Muscle layer of colon (tissue), 2 donors: ENCODE measurements at regions not wholly inside any gene's neighbourhood (a gene's known extent, or its start where the extent isn't known, plus 50 kb on each side); places are given as distances from the start of the nearest gene placed in this dataset.

Source experiments
- H3K27ac ChIP-seq: one replicate; pipeline ENCODE4 v1.7.0; 2013; ENCODE audit warnings: low read depth, mild to moderate bottlenecking, low read length, moderate library complexity
- H3K27me3 ChIP-seq, 2 donors: one replicate each; pipeline ENCODE4 v1.7.0; 2013; ENCODE audit warnings: low read length in 2 of 2, mild to moderate bottlenecking in 2 of 2; ENCODE audit not compliant: insufficient read depth in 2 of 2, control insufficient read depth in 1 of 2
- H3K36me3 ChIP-seq: one replicate; pipeline ENCODE4 v1.7.0; 2013; ENCODE audit warnings: mild to moderate bottlenecking, low read length; ENCODE audit not compliant: insufficient read depth
- H3K4me1 ChIP-seq: one replicate; pipeline ENCODE4 v1.7.0; 2013; ENCODE audit warnings: mild to moderate bottlenecking, low read length; ENCODE audit not compliant: insufficient read depth
- H3K4me3 ChIP-seq, 2 donors: one replicate each; pipeline ENCODE4 v1.7.0; 2013; ENCODE audit warnings: low read length in 2 of 2, low read depth in 1 of 2, mild to moderate bottlenecking in 1 of 2, moderate library complexity in 1 of 2
- H3K9ac ChIP-seq: one replicate; pipeline ENCODE4 v1.7.0; 2013; ENCODE audit warnings: low read length
- H3K9me3 ChIP-seq: one replicate; pipeline ENCODE4 v1.7.0; 2013; ENCODE audit warnings: mild to moderate bottlenecking, low read length
- donor health status: abdominal sarcoma.
- donor health status: Adenocarcinoma of cecum.

DNA sequence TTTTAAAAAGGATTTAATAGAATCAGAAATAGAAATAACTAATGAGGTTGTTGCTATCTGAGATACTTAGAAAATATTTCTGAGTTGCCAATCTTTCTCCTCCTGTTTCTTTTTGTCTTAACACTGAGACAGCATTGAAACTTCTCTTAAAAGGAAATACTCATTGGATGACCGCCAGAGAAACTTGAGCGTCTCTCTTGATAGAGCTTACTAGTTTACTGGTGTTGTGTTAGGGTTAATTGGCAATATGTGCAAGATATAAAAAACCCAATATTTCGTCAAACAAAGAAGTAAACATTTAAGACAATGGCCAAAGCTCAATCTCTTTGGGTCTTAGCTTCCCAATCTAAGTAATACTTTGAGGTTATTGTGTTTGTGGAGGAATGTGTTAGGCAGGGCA is 176.4 kb upstream of the CHD1 start:
- no peaks in the 10 kb centered on the region for H3K9me3 ChIP-seq
- H3K36me3 ChIP-seq: no peaks in the 10 kb centered on the region
- no peak overlapping the region for H3K27ac ChIP-seq
- no peaks in the 10 kb centered on the region for H3K27me3 ChIP-seq
- no peaks in the 10 kb centered on the region for H3K4me1 ChIP-seq
- H3K9ac ChIP-seq: no peak overlapping the region
- no peak overlapping the region for H3K4me3 ChIP-seq

- H3K27me3 ChIP-seq: no peaks in the 10 kb centered on the region
- H3K9ac ChIP-seq: no peak overlapping the region
- no peak overlapping the region for H3K4me3 ChIP-seq
- no peaks in the 10 kb centered on the region for H3K9me3 ChIP-seq
- no peaks in the 10 kb centered on the region for H3K36me3 ChIP-seq
- H3K4me1 ChIP-seq: no peaks in the 10 kb centered on the region
- H3K27ac ChIP-seq: no peak overlapping the region
These were observed 175.8 kb upstream of the CHD1 start for GRCh38 chr5:99104538-99105132.

GRCh38 chr5:99102073-99102697 is 173.4 kb upstream of the CHD1 start:
- no peaks in the 10 kb centered on the region for H3K36me3 ChIP-seq
- no peaks in the 10 kb centered on the region for H3K9me3 ChIP-seq
- no peak overlapping the region for H3K9ac ChIP-seq
- no peak overlapping the region for H3K4me3 ChIP-seq
- H3K27ac ChIP-seq: no peak overlapping the region
- no peaks in the 10 kb centered on the region for H3K27me3 ChIP-seq
- no peaks in the 10 kb centered on the region for H3K4me1 ChIP-seq

- Histone ChIP-seq H3K36me3 (no peaks in the 10 kb centered on the region), H3K27ac (no peak overlapping the region), H3K27me3 (no peaks in the 10 kb centered on the region), H3K9me3 (no peaks in the 10 kb centered on the region), H3K9ac (no peak overlapping the region), H3K4me3 (no peak overlapping the region), H3K4me1 (no peaks in the 10 kb centered on the region)
These were observed 170.9 kb upstream of the CHD1 start for GRCh38 chr5:99099691-99100090.

- Histone ChIP-seq H3K4me1 (no peaks in the 10 kb centered on the region), H3K27ac (no peak overlapping the region), H3K9me3 (no peaks in the 10 kb centered on the region), H3K4me3 (no peak overlapping the region), H3K27me3 (no peaks in the 10 kb centered on the region), H3K36me3 (no peaks in the 10 kb centered on the region), H3K9ac (no peak overlapping the region)
These were observed 161.2 kb upstream of the CHD1 start for GRCh38 chr5:99089822-99090549.

- Histone ChIP-seq H3K4me3 (no peak overlapping the region), H3K27me3 (no peaks in the 10 kb centered on the region), H3K9ac (no peak overlapping the region), H3K36me3 (no peaks in the 10 kb centered on the region), H3K4me1 (no peaks in the 10 kb centered on the region), H3K27ac (no peak overlapping the region), H3K9me3 (no peaks in the 10 kb centered on the region)
These were observed 159.5 kb upstream of the CHD1 start for GRCh38 chr5:99088309-99088708.

- no peaks in the 10 kb centered on the region for H3K36me3 ChIP-seq
- H3K4me3 ChIP-seq: no peak overlapping the region
- no peaks in the 10 kb centered on the region for H3K27me3 ChIP-seq
- H3K4me1 ChIP-seq: no peaks in the 10 kb centered on the region
- no peaks in the 10 kb centered on the region for H3K9me3 ChIP-seq
- H3K9ac ChIP-seq: no peak overlapping the region
- H3K27ac ChIP-seq: no peak overlapping the region
These were observed 154.4 kb upstream of the CHD1 start for GRCh38 chr5:99083197-99083596.

DNA sequence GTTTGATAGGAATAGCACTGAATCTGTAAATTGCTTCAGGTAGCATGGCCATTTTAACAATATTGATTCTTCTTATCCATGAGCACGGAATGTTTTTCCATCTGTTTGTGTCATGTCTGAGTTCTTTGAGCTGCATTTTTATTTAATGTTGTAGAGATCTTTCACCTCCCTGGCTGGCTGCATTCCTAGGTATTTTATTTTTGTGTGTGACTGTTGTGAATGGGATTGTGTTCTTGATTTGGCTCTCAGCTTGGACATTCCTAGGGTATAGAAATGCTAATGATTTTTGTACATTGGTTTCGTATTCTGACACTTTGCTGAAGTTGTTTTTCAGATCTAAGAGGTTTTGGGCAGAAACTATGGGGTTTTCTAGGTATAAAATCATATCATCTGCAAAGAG is 152.9 kb upstream of the CHD1 start:
- no peaks in the 10 kb centered on the region for H3K36me3 ChIP-seq
- H3K9me3 ChIP-seq: no peaks in the 10 kb centered on the region
- no peak overlapping the region for H3K27ac ChIP-seq
- no peaks in the 10 kb centered on the region for H3K27me3 ChIP-seq
- no peak overlapping the region for H3K4me3 ChIP-seq
- H3K4me1 ChIP-seq: no peaks in the 10 kb centered on the region
- H3K9ac ChIP-seq: no peak overlapping the region

- Histone ChIP-seq H3K4me1 (no peaks in the 10 kb centered on the region), H3K36me3 (no peaks in the 10 kb centered on the region), H3K27ac (no peak overlapping the region), H3K27me3 (no peaks in the 10 kb centered on the region), H3K4me3 (no peak overlapping the region), H3K9ac (no peak overlapping the region), H3K9me3 (no peaks in the 10 kb centered on the region)
These were observed 148.2 kb upstream of the CHD1 start for GRCh38 chr5:99076723-99077640.

DNA sequence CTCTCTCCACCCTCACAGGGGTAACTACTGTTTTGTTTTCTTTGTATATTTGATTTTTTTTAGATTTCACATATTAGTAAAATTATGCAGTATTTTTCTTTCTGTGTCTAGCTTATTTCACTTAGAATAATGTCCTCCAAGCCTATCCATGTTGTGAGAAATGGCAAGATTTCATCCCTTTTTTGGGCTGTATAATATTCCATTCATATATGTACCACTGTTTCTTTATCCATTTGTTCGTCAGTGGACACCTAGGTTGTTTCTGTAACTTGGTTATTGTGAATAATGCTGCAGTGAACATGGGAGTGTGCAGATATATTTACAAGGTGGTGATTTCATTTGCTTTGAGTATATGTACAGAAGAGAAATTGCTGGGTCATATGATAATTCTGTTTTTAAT is 144.0 kb upstream of the CHD1 start:
- no peaks in the 10 kb centered on the region for H3K27me3 ChIP-seq
- H3K4me3 ChIP-seq: no peak overlapping the region
- no peaks in the 10 kb centered on the region for H3K9me3 ChIP-seq
- H3K27ac ChIP-seq: no peak overlapping the region
- H3K9ac ChIP-seq: no peak overlapping the region
- H3K36me3 ChIP-seq: no peaks in the 10 kb centered on the region
- no peaks in the 10 kb centered on the region for H3K4me1 ChIP-seq

GRCh38 chr5:99070822-99071221 is 142.0 kb upstream of the CHD1 start:
- Histone ChIP-seq H3K4me1 (no peaks in the 10 kb centered on the region), H3K9me3 (no peaks in the 10 kb centered on the region), H3K27ac (no peak overlapping the region), H3K27me3 (no peaks in the 10 kb centered on the region), H3K4me3 (no peak overlapping the region), H3K36me3 (no peaks in the 10 kb centered on the region), H3K9ac (no peak overlapping the region)
